ENCODE measurements at regions not wholly inside any gene's neighbourhood (a gene's known extent, or its start where the extent isn't known, plus 50 kb on each side); places are given as distances from the start of the nearest gene placed in this dataset.

- H3K36me3 Mint-ChIP-seq (ENCODE audit: insufficient read depth in 2 of 2): no peaks in the 10 kb centered on the region
- peaks cover 8% of the 10 kb centered on the region for H3K27me3 Mint-ChIP-seq (ENCODE audit: low read depth)
- no peaks in the 10 kb centered on the region for H3K4me1 Mint-ChIP-seq (ENCODE audit: low read depth)
- no peak for DNase-seq
- H3K4me3 Mint-ChIP-seq: no peak overlapping the region
- ATAC-seq (replicated peaks in 1 of 2): no peak
- H3K9me3 Mint-ChIP-seq: peaks cover 7% of the 10 kb centered on the region in 2 donors
- no peak overlapping the region for H3K27ac Mint-ChIP-seq
These were observed 229.6 kb upstream of the AJAP1 start for GRCh38 chr1:4424766-4425165.

DNA sequence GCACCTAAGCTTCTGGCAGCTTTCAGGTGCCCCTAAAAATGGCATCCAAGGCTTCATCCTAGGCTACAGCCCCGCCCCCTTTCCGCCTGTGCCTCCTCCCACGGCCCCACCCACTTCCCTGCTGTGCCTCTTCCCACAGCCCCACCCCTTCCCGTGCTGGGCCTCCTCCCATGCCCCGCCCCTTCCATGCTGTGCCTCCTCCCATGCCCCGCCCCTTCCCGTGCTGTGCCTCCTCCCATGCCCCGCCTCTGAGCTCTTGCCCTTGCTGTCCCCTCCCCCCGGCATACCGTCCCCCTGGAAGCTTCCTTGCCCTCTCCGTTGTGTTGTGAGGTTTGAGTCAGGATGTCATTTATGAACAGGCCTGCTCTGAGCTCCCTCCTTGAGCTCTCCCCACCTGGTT lies 228.5 kb upstream of the AJAP1 start:
- DNase-seq (peak in 1 of 2 donors; percentile 4), ATAC-seq (replicated peaks in 1 of 2) (no peak)
- H3K9me3 Mint-ChIP-seq: peaks cover 4 to 5% of the 10 kb centered on the region in 2 donors
- H3K27ac Mint-ChIP-seq: no peak overlapping the region
- no peaks in the 10 kb centered on the region for H3K4me1 Mint-ChIP-seq (ENCODE audit: low read depth)
- no peak overlapping the region for H3K4me3 Mint-ChIP-seq
- no peaks in the 10 kb centered on the region for H3K36me3 Mint-ChIP-seq (ENCODE audit: insufficient read depth in 2 of 2)
- peaks cover 7% of the 10 kb centered on the region for H3K27me3 Mint-ChIP-seq (ENCODE audit: low read depth)

DNA sequence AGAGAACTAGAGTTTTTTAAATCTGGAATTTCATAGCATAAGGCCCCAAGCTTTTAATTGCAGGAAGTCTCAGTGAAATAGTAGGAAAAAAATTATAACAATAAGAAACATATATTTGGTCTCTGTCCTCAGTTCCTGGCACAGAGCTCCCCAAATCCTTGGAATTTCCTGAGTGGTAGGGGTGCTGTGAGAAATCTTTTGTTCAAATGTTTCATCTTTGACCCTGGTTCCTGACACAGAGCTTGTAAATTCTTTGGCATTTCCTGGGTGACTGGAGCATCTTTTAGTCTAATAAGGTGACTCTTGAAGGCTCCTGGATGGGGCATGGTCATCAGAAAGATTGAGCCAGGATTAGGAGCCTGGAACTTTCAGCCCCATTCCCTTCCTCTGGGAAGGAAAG lies 225.7 kb upstream of the AJAP1 start:
- H3K4me1 Mint-ChIP-seq (ENCODE audit: low read depth): no peaks in the 10 kb centered on the region
- H3K4me3 Mint-ChIP-seq: no peak overlapping the region
- H3K9me3 Mint-ChIP-seq: peaks cover 4 to 5% of the 10 kb centered on the region in 2 donors
- no peak for DNase-seq
- no peaks in the 10 kb centered on the region for H3K36me3 Mint-ChIP-seq (ENCODE audit: insufficient read depth in 2 of 2)
- no peaks in the 10 kb centered on the region for H3K27me3 Mint-ChIP-seq (ENCODE audit: low read depth)
- no peak for ATAC-seq (replicated peaks in 1 of 2)
- H3K27ac Mint-ChIP-seq: no peak overlapping the region

DNA sequence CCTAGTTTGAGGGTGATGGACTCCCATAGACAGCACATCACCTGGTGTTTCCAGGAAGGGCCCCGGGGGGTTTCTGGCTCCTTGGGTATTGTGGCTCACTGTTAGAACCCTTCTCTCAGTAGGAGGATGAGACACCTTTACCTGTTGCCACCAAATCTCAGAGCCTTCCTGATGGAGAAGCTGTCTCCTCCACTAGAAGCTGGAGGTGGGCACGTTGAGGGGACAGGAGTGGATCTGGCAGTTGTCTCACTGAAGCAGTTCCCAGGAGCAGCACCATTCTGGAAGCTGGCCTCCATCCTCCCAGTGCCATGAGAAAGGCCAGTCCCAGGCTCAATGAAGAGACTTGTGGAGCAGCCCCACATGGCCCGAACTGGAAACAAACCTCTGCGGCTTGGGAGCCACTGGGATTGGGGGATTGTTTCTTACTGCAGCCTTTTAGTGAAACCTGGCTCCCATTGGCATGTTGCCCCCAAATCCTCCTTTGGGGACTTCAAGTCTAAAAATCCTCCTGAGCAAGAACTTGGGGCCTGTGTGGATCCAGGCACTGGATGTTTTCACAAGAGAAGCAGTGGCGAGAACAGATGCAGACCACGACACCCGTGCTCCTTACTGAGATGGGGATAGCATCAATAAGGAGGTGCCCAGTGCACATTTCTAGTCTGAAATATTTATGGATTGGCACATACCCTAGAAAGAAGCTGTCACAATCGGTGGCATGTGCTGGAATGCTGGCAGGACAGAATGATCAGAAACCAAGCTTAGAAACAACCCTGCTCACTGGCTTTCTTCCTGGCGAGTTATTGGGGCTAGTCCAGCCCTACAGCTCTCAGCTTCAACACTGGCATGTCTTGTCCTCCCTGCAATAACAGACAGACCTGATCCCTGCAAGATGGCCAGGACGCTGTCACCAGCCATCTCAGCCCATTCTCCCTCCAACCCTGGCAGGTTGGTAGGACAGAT lies 223.7 kb upstream of the AJAP1 start:
- H3K27ac Mint-ChIP-seq: no peak overlapping the region
- no peaks in the 10 kb centered on the region for H3K36me3 Mint-ChIP-seq (ENCODE audit: insufficient read depth in 2 of 2)
- ATAC-seq (replicated peaks in 1 of 2) (no peak), DNase-seq (no peak)
- peaks cover 6 to 8% of the 10 kb centered on the region in 2 donors for H3K9me3 Mint-ChIP-seq
- H3K4me1 Mint-ChIP-seq (ENCODE audit: low read depth): no peaks in the 10 kb centered on the region
- H3K4me3 Mint-ChIP-seq: no peak overlapping the region
- no peaks in the 10 kb centered on the region for H3K27me3 Mint-ChIP-seq (ENCODE audit: low read depth)

GRCh38 chr1:4431491-4431890 lies 222.9 kb upstream of the AJAP1 start:
- H3K4me3 Mint-ChIP-seq: no peak overlapping the region
- H3K4me1 Mint-ChIP-seq (ENCODE audit: low read depth): no peaks in the 10 kb centered on the region
- no peak overlapping the region for H3K27ac Mint-ChIP-seq
- no peak for ATAC-seq (replicated peaks in 1 of 2)
- peaks cover 5 to 8% of the 10 kb centered on the region in 2 donors for H3K9me3 Mint-ChIP-seq
- no peaks in the 10 kb centered on the region for H3K27me3 Mint-ChIP-seq (ENCODE audit: low read depth)
- DNase-seq: no peak
- no peaks in the 10 kb centered on the region for H3K36me3 Mint-ChIP-seq (ENCODE audit: insufficient read depth in 2 of 2)

- Mint-ChIP-seq H3K36me3 (ENCODE audit: insufficient read depth in 2 of 2) (no peaks in the 10 kb centered on the region), H3K4me1 (ENCODE audit: low read depth) (no peaks in the 10 kb centered on the region), H3K27ac (no peak overlapping the region), H3K27me3 (ENCODE audit: low read depth) (no peaks in the 10 kb centered on the region), H3K9me3 (peaks cover 4 to 8% of the 10 kb centered on the region in 2 donors), H3K4me3 (no peak overlapping the region)
- no peak for ATAC-seq (replicated peaks in 1 of 2)
- DNase-seq: no peak
These were observed 221.3 kb upstream of the AJAP1 start for GRCh38 chr1:4433075-4433474.

- ATAC-seq (replicated peaks in 1 of 2): no peak
- peaks cover 53% of the 10 kb centered on the region for H3K27me3 Mint-ChIP-seq (ENCODE audit: low read depth)
These were observed 210.3 kb upstream of the AJAP1 start for GRCh38 chr1:4444086-4444485.

DNA sequence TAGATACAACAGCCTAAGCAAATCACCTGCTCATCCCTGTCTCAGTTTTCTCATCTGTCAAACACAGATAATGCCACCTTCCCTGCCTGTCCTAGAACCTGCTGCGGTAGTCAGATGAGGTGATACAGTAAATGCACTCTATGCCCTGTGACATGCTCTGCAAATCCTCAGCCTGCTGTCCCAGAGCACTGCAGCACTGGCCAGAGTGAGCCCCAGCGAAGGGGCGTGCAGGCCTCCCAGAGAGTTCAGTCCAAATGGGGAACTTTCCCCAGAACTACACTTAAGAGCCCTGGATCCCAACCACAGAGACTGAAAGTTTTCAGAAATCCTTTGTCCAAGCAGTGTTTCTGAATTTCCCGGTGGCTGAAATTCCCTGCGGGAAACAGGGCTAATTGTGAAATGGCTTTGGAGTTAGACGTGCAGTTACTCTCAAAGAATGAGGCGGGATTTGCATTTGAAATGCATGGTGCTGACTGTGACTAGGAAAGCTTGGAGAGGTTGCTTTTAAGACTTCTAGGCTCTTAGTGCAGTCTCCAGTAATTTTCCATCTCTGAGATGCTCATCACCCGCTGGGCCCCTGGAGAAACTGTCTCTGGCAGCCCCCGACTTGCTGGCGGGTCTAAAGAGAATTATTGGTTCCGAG lies 206.5 kb upstream of the AJAP1 start:
- H3K4me1 Mint-ChIP-seq (ENCODE audit: low read depth): no peaks in the 10 kb centered on the region
- H3K36me3 Mint-ChIP-seq (ENCODE audit: insufficient read depth in 2 of 2): no peaks in the 10 kb centered on the region
- H3K27me3 Mint-ChIP-seq (ENCODE audit: low read depth): peaks cover 39% of the 10 kb centered on the region
- H3K9me3 Mint-ChIP-seq: no peaks in the 10 kb centered on the region
- no peak overlapping the region for H3K27ac Mint-ChIP-seq
- ATAC-seq (replicated peaks in 1 of 2) (no peak), DNase-seq (no peak)
- H3K4me3 Mint-ChIP-seq: no peak overlapping the region

More at GRCh38 chr1:4444086-4444485, 210.3 kb upstream of the AJAP1 start:
- H3K36me3 Mint-ChIP-seq (ENCODE audit: insufficient read depth in 2 of 2): no peaks in the 10 kb centered on the region
- H3K4me1 Mint-ChIP-seq (ENCODE audit: low read depth): no peaks in the 10 kb centered on the region
- H3K4me3 Mint-ChIP-seq: no peak overlapping the region
- no peaks in the 10 kb centered on the region for H3K9me3 Mint-ChIP-seq
- no peak for DNase-seq
- no peak overlapping the region for H3K27ac Mint-ChIP-seq

DNA sequence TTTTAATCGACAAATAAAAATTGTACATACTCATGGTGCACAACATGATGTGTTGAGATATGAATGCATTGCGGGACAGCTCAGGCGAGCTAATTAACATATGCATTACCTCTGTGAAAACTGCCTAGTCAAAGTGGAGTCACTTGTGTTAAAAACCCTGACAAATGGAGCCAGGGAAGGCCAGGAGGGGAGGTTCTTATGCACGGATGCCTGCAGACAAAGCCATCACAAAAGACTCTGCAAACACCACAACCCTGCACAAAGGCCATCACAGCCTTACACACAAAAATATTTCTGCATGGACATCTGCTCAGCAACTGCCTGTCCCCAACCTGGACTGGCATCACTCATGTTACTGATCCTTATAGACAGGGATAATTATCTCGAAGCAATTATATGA lies 204.4 kb upstream of the AJAP1 start:
- Mint-ChIP-seq H3K36me3 (ENCODE audit: insufficient read depth in 2 of 2) (no peaks in the 10 kb centered on the region), H3K27ac (no peak overlapping the region), H3K4me1 (ENCODE audit: low read depth) (no peaks in the 10 kb centered on the region), H3K9me3 (no peaks in the 10 kb centered on the region), H3K4me3 (no peak overlapping the region), H3K27me3 (ENCODE audit: low read depth) (peaks cover 22% of the 10 kb centered on the region)
- DNase-seq (no peak), ATAC-seq (replicated peaks in 1 of 2) (no peak)

DNA sequence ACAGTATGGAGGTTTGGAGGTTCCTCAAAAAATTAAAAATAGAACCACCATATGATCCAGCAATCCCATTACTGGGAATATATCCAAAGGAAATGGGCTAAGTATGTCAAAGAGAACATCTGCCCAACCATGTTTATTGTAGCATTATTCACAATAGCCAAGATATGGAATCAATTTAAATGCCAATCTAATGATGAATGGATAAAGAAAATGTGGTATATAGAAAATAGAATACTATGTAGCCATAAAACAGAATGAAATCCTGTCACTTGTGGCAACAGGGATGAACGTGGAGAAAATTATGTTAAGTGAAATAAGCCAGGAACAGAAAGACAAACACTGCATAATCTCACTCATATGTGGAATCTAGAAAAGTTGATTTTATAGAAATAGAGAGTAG lies 201.7 kb upstream of the AJAP1 start:
- no peak overlapping the region for H3K4me3 Mint-ChIP-seq
- peaks cover 3% of the 10 kb centered on the region in 2 donors for H3K9me3 Mint-ChIP-seq
- H3K27ac Mint-ChIP-seq: no peak overlapping the region
- no peaks in the 10 kb centered on the region for H3K4me1 Mint-ChIP-seq (ENCODE audit: low read depth)
- DNase-seq: no peak
- peaks cover 0 to 1% of the 10 kb centered on the region in 2 donors for H3K36me3 Mint-ChIP-seq (ENCODE audit: insufficient read depth in 2 of 2)
- ATAC-seq (replicated peaks in 1 of 2): no peak
- no peaks in the 10 kb centered on the region for H3K27me3 Mint-ChIP-seq (ENCODE audit: low read depth)

DNA sequence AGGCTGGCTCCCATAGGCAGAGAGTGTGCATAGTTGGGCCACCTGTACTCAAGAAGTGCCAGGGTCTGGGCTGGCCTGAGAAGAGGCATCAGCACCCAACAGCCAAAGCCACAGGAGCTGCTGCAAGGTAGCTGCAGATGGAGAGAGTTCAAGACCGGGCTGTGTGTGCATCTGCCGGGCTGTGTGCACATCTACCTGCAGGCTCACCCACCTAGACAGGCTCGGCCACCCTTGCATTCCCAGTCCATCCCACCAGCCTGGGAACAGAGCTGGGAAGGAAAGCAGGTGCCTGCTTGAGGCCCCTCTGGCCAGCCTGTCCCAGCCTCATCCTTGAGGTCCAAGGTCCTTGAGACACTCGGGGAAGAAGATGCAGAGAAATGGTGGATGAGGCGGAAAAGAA lies 194.4 kb upstream of the AJAP1 start:
- Mint-ChIP-seq H3K27me3 (ENCODE audit: low read depth) (no peaks in the 10 kb centered on the region), H3K4me1 (ENCODE audit: low read depth) (no peaks in the 10 kb centered on the region), H3K4me3 (no peak overlapping the region), H3K27ac (no peak overlapping the region), H3K9me3 (peaks cover 3 to 4% of the 10 kb centered on the region in 2 donors), H3K36me3 (ENCODE audit: insufficient read depth in 2 of 2) (peaks cover 0 to 1% of the 10 kb centered on the region in 2 donors)
- DNase-seq (no peak), ATAC-seq (replicated peaks in 1 of 2) (no peak)

DNA sequence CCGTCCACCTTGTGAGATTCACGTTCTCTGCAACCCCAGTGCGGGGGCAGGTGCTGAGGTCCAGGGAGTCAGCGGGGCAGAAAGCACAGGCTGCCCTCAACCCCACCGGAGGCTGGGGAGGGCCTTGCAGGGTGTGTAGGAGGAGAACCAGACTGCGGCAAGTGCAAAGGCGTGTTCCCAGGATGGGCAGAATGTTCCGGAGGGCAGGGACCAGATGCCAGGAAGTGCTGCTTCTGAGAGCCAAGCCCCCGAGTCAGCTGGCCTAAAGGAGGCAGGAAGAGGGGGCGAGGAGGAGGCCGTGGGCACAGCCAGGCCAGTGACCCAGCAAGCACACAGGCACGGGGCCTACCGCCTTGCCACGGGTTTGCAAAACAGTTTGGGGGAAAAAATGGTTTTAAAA lies 193.8 kb upstream of the AJAP1 start:
- ATAC-seq (replicated peaks in 1 of 2): no peak
- Mint-ChIP-seq H3K27me3 (ENCODE audit: low read depth) (no peaks in the 10 kb centered on the region), H3K4me1 (ENCODE audit: low read depth) (no peaks in the 10 kb centered on the region), H3K4me3 (no peak overlapping the region), H3K36me3 (ENCODE audit: insufficient read depth in 2 of 2) (peaks cover 0 to 1% of the 10 kb centered on the region in 2 donors), H3K27ac (no peak overlapping the region), H3K9me3 (peaks cover 3 to 6% of the 10 kb centered on the region in 2 donors)
- DNase-seq: no peak

- Mint-ChIP-seq H3K4me3 (no peak overlapping the region), H3K27me3 (ENCODE audit: low read depth) (no peaks in the 10 kb centered on the region), H3K36me3 (ENCODE audit: insufficient read depth in 2 of 2) (no peaks in the 10 kb centered on the region), H3K27ac (no peak overlapping the region), H3K9me3 (peaks cover 0 to 3% of the 10 kb centered on the region in 2 donors), H3K4me1 (ENCODE audit: low read depth) (no peaks in the 10 kb centered on the region)
- ATAC-seq (replicated peaks in 1 of 2) (no peak), DNase-seq (no peak)
These were observed 192.6 kb upstream of the AJAP1 start for GRCh38 chr1:4461726-4462290.

Data from activated T-cell treated with anti-CD3 and anti-CD28 coated beads, Interleukin-2, amount 50 U/mL, for 72 hours (primary cell).